Ishikawa (cell line): ENCODE measurements at regions not wholly inside any gene's neighbourhood (a gene's known extent, or its start where the extent isn't known, plus 50 kb on each side); places are given as distances from the start of the nearest gene placed in this dataset.

ENCODE experiments used
- RAD21 ChIP-seq: IDR thresholded peaks from 2 replicates; pipeline ENCODE4 v1.6.1; 2012; ENCODE audit warnings: low read depth
- REST ChIP-seq: IDR thresholded peaks from 2 replicates; pipeline ENCODE4 v1.6.1; 2012; ENCODE audit warnings: low read depth, mild to moderate bottlenecking

DNA sequence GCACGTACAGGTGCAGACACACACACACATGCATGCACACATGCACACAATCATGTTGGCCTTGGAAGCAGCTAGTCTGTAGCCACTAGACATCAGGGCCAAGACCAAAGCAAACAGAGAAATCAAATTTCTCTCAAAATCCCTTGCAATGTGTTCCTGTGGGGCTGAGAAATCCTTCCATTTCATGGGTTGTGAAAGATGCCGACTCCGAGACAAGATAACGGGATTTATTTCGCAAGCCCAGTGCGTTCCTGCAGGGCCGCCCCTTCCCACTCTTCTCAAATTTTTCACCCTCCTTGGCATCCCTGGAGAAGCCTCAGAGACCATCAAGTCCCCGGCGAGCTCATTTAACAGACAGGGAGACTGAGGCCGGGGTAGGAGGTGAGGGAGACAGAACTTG is 366.7 kb downstream of the MN1 start:
- no peak for TF ChIP-seq REST
- TF ChIP-seq RAD21: no peak
